Neuronal stem cell (in vitro differentiated cells): ENCODE measurements at regions not wholly inside any gene's neighbourhood (a gene's known extent, or its start where the extent isn't known, plus 50 kb on each side); places are given as distances from the start of the nearest gene placed in this dataset.

Experiments
- DNase-seq: peaks from one replicate; pipeline ENCODE4 v3.0.0-alpha.2; 2013; ENCODE audit warnings: low spot score
- H2AFZ ChIP-seq: one replicate; pipeline ENCODE4 v1.6.1; 2013; ENCODE audit warnings: mild to moderate bottlenecking, low read length, inconsistent platforms
- H2AK5ac ChIP-seq: 2 replicates; pipeline ENCODE4 v1.6.1; 2013; ENCODE audit warnings: low read depth, mild to moderate bottlenecking, inconsistent platforms, low read length, moderate library complexity, mixed read lengths
- H2BK120ac ChIP-seq: 2 replicates; pipeline ENCODE4 v1.6.1; 2013; ENCODE audit warnings: low read depth, mild to moderate bottlenecking, inconsistent platforms, low read length, moderate library complexity, mixed read lengths
- H2BK12ac ChIP-seq: one replicate; pipeline ENCODE4 v1.6.1; 2013; ENCODE audit warnings: low read length, inconsistent platforms
- H2BK15ac ChIP-seq: 2 replicates; pipeline ENCODE4 v1.6.1; 2013; ENCODE audit warnings: mild to moderate bottlenecking, low read length, inconsistent platforms, mixed read lengths
- H2BK5ac ChIP-seq: one replicate; pipeline ENCODE4 v1.6.1; 2013; ENCODE audit warnings: inconsistent platforms, mild to moderate bottlenecking, low read length, moderate library complexity
- H3K14ac ChIP-seq: one replicate; pipeline ENCODE4 v1.6.1; 2013; ENCODE audit warnings: low read length, inconsistent platforms
- H3K18ac ChIP-seq: 2 replicates; pipeline ENCODE4 v1.6.1; 2013; ENCODE audit warnings: low read length, inconsistent platforms
- H3K23ac ChIP-seq: 2 replicates; pipeline ENCODE4 v1.6.1; 2013; ENCODE audit warnings: low read depth, mild to moderate bottlenecking, mixed read lengths, low read length, inconsistent platforms; ENCODE audit not compliant: poor library complexity
- H3K27ac ChIP-seq: replicated peaks from 3 replicates; pipeline ENCODE4 v1.5.1; 2013; ENCODE audit warnings: low read length, inconsistent platforms
- H3K27me3 ChIP-seq, 3 experiments: 2 replicates each; pipeline ENCODE4 v1.6.1; 2013; ENCODE audit warnings: low read length in 3 of 3, mild to moderate bottlenecking in 2 of 3, inconsistent platforms in 1 of 3, low read depth in 1 of 3, mixed read lengths in 1 of 3, moderate library complexity in 1 of 3; ENCODE audit not compliant: control insufficient read depth in 3 of 3, insufficient read depth in 3 of 3
- H3K36me3 ChIP-seq, 2 donors: replicated peaks in 1 of 2; 2 replicates each; pipeline ENCODE4 v1.6.1; 2013; ENCODE audit warnings: low read length in 2 of 2; ENCODE audit not compliant: control insufficient read depth in 2 of 2, insufficient read depth in 2 of 2
- H3K4ac ChIP-seq: 2 replicates; pipeline ENCODE4 v1.6.1; 2013; ENCODE audit warnings: inconsistent platforms, mild to moderate bottlenecking, low read length, moderate library complexity
- H3K4me1 ChIP-seq, 2 donors: 1 replicate in 1 of 2; 2 replicates in 1 of 2; pipeline ENCODE4 v1.6.1; 2013; ENCODE audit warnings: low read length in 2 of 2, low read depth in 1 of 2; ENCODE audit not compliant: control insufficient read depth in 2 of 2, insufficient read depth in 1 of 2
- H3K4me2 ChIP-seq: one replicate; pipeline ENCODE4 v1.6.1; 2013; ENCODE audit warnings: mild to moderate bottlenecking, low read length, inconsistent platforms; ENCODE audit not compliant: insufficient read depth, poor library complexity, severe bottlenecking
- H3K4me3 ChIP-seq, 2 donors: 2 replicates each; pipeline ENCODE4 v1.5.1; 2013; ENCODE audit warnings: low read length in 2 of 2, mild to moderate bottlenecking in 2 of 2, inconsistent platforms in 1 of 2, moderate library complexity in 1 of 2
- H3K79me1 ChIP-seq: one replicate; pipeline ENCODE4 v1.6.1; 2013; ENCODE audit warnings: low read depth, mild to moderate bottlenecking, inconsistent platforms, low read length, moderate library complexity
- H3K9ac ChIP-seq: one replicate; pipeline ENCODE4 v1.6.1; 2013; ENCODE audit warnings: mild to moderate bottlenecking, low read depth, low read length, inconsistent platforms; ENCODE audit not compliant: poor library complexity
- H3K9me3 ChIP-seq, 2 donors: replicated peaks in 1 of 2; 2 replicates each; pipeline versions ENCODE3 to v1.6.1; 2013; ENCODE audit warnings: low read length in 2 of 2, mild to moderate bottlenecking in 2 of 2, inconsistent platforms in 1 of 2, low read depth in 1 of 2, mixed read lengths in 1 of 2, moderate library complexity in 1 of 2; ENCODE audit not compliant: control insufficient read depth in 2 of 2, insufficient read depth in 1 of 2
- H4K8ac ChIP-seq: one replicate; pipeline ENCODE4 v1.6.1; 2013; ENCODE audit warnings: low read depth, mild to moderate bottlenecking, inconsistent platforms, low read length, moderate library complexity
- H4K91ac ChIP-seq: one replicate; pipeline ENCODE4 v1.6.1; 2013; ENCODE audit warnings: low read length, low read depth, mild to moderate bottlenecking, inconsistent platforms; ENCODE audit not compliant: poor library complexity
- WGBS, 2 donors: extraction: QIAGEN DNeasy Blood & Tissue Kit; methylation state at CpG; one replicate each; pipeline ENCODE4 v1.1.7; 2013; ENCODE audit warnings: missing lambda C conversion rate in 2 of 2, mixed read lengths in 1 of 2; ENCODE audit not compliant: insufficient read length in 2 of 2, insufficient replicate concordance in 1 of 2; ENCODE audit errors: extremely low coverage in 2 of 2; 5-methylcytosine and 5-hydroxymethylcytosine counted together

GRCh38 chr6:21856844-21857243 is 263.3 kb downstream of the SOX4 start:
- Histone ChIP-seq H3K4ac (no peak overlapping the region), H3K14ac (no peak overlapping the region), H3K27ac (no peak overlapping the region), H3K27me3 (no peaks in the 10 kb centered on the region), H2AFZ (no peak overlapping the region), H4K91ac (no peak overlapping the region), H3K9ac (no peak overlapping the region), H2BK12ac (no peak overlapping the region), H2BK120ac (no peak overlapping the region), H3K36me3 (peaks cover 0 to 11% of the 10 kb centered on the region in 2 donors), H4K8ac (no peak overlapping the region), H2BK5ac (no peak overlapping the region), H3K4me2 (no peak overlapping the region), H3K18ac (no peak overlapping the region), H3K79me1 (no peaks in the 10 kb centered on the region), H3K4me1 (peaks cover 0 to 5% of the 10 kb centered on the region in 2 donors), H2BK15ac (no peak overlapping the region), H3K23ac (no peak overlapping the region), H3K9me3 (peaks cover 0 to 8% of the 10 kb centered on the region in 2 donors), H2AK5ac (no peak overlapping the region), H3K4me3 (no peak overlapping the region)
- no peak for DNase-seq
- no CpG with 5 or more reads among the region's 3 CpGs for WGBS, 2 donors

- no CpG with 5 or more reads among the region's 1 CpG for WGBS, 2 donors
- DNase-seq: no peak
- H2BK12ac ChIP-seq: no peak overlapping the region
- H3K14ac ChIP-seq: no peak overlapping the region
- no peak overlapping the region for H3K23ac ChIP-seq
- H3K4me3 ChIP-seq: no peak overlapping the region
- H4K8ac ChIP-seq: no peak overlapping the region
- H2BK15ac ChIP-seq: no peak overlapping the region
- H3K4me2 ChIP-seq: no peak overlapping the region
- H2AK5ac ChIP-seq: no peak overlapping the region
- H2AFZ ChIP-seq: no peak overlapping the region
- H3K9ac ChIP-seq: no peak overlapping the region
- H2BK5ac ChIP-seq: no peak overlapping the region
- H3K9me3 ChIP-seq: peaks cover 0 to 8% of the 10 kb centered on the region in 2 donors
- no peak overlapping the region for H3K18ac ChIP-seq
- H3K4ac ChIP-seq: no peak overlapping the region
- H4K91ac ChIP-seq: no peak overlapping the region
- no peak overlapping the region for H2BK120ac ChIP-seq
- peaks cover 0 to 5% of the 10 kb centered on the region in 2 donors for H3K4me1 ChIP-seq
- H3K36me3 ChIP-seq: peaks cover 0 to 15% of the 10 kb centered on the region in 2 donors
- H3K79me1 ChIP-seq: no peaks in the 10 kb centered on the region
- H3K27ac ChIP-seq: no peak overlapping the region
- H3K27me3 ChIP-seq: no peaks in the 10 kb centered on the region
Measured at GRCh38 chr6:21858076-21858475, 264.5 kb downstream of the SOX4 start.

GRCh38 chr6:21859193-21859735 is 265.7 kb downstream of the SOX4 start:
- H2BK5ac ChIP-seq: no peak overlapping the region
- no peak overlapping the region for H2AFZ ChIP-seq
- no peak overlapping the region for H3K4me2 ChIP-seq

GRCh38 chr6:21861942-21862341 is 268.4 kb downstream of the SOX4 start:
- no peak overlapping the region for H2BK120ac ChIP-seq
- H3K14ac ChIP-seq: no peak overlapping the region
- H3K79me1 ChIP-seq: no peaks in the 10 kb centered on the region
- no peak overlapping the region for H2AFZ ChIP-seq
- no peak for DNase-seq
- no peak overlapping the region for H2BK12ac ChIP-seq
- no peak overlapping the region for H2AK5ac ChIP-seq
- peaks cover 0 to 19% of the 10 kb centered on the region in 2 donors for H3K36me3 ChIP-seq
- no peak overlapping the region for H3K18ac ChIP-seq
- H2BK5ac ChIP-seq: no peak overlapping the region
- H3K27ac ChIP-seq: no peak overlapping the region
- no peak overlapping the region for H3K23ac ChIP-seq
- no peak overlapping the region for H3K4me2 ChIP-seq
- no peak overlapping the region for H4K91ac ChIP-seq
- peaks cover 0 to 5% of the 10 kb centered on the region in 2 donors for H3K4me1 ChIP-seq
- H3K4ac ChIP-seq: no peak overlapping the region
- no CpG with 5 or more reads among the region's 8 CpGs for WGBS, 2 donors
- H3K27me3 ChIP-seq: no peaks in the 10 kb centered on the region
- H3K4me3 ChIP-seq: no peak overlapping the region
- no peak overlapping the region for H2BK15ac ChIP-seq
- no peak overlapping the region for H3K9ac ChIP-seq
- peaks cover 0 to 4% of the 10 kb centered on the region in 2 donors for H3K9me3 ChIP-seq
- H4K8ac ChIP-seq: no peak overlapping the region

More at GRCh38 chr6:21859193-21859735, 265.7 kb downstream of the SOX4 start:
- no peak overlapping the region for H2BK12ac ChIP-seq
- no peak for DNase-seq
- H2BK120ac ChIP-seq: no peak overlapping the region
- H4K8ac ChIP-seq: no peak overlapping the region
- H3K14ac ChIP-seq: no peak overlapping the region
- no peak overlapping the region for H3K9ac ChIP-seq
- H4K91ac ChIP-seq: no peak overlapping the region
- H2BK15ac ChIP-seq: no peak overlapping the region
- no peak overlapping the region for H3K4me3 ChIP-seq
- peaks cover 0 to 5% of the 10 kb centered on the region in 2 donors for H3K4me1 ChIP-seq
- no peak overlapping the region for H3K27ac ChIP-seq
- peaks cover 0 to 8% of the 10 kb centered on the region in 2 donors for H3K9me3 ChIP-seq
- H3K79me1 ChIP-seq: no peaks in the 10 kb centered on the region
- no peak overlapping the region for H3K23ac ChIP-seq
- no CpG with 5 or more reads among the region's 6 CpGs for WGBS, 2 donors
- H3K18ac ChIP-seq: no peak overlapping the region
- peaks cover 0 to 15% of the 10 kb centered on the region in 2 donors for H3K36me3 ChIP-seq
- H3K4ac ChIP-seq: no peak overlapping the region
- H3K27me3 ChIP-seq: no peaks in the 10 kb centered on the region
- H2AK5ac ChIP-seq: no peak overlapping the region
